Erythroblast (primary cell): ENCODE measurements at regions not wholly inside any gene's neighbourhood (a gene's known extent, or its start where the extent isn't known, plus 50 kb on each side); places are given as distances from the start of the nearest gene placed in this dataset.

Experiments used
- GATA1 ChIP-seq: IDR thresholded peaks from 2 replicates; pipeline ENCODE4 v1.6.1; 2011; ENCODE audit warnings: low read depth, mild to moderate bottlenecking, control low read depth, low read length, moderate library complexity
- POLR2A ChIP-seq: IDR thresholded peaks from 2 replicates; pipeline ENCODE4 v1.6.1; 2011; ENCODE audit warnings: mild to moderate bottlenecking, low read length

DNA sequence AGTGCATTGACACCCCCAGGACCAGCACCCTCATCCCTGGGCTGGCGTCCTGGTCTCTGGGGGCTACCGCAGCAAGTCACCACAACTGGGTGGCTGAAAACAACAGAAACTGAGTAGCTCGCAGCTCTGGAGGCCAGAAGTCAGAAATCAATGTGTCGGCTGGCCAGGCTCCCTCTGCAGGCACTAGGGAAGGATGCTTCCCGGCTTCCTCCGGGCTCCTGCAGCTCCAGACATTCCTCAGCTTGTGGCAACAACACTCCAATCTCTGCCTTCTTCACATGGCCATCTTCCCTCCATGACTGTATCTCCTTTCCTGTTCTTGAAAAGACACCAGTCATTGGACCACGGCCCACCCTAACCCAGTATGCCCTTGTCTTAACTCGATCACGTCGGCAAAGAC, 224.2 kb downstream of the NPHP4 start:
- TF ChIP-seq POLR2A = no peak
- no peak for TF ChIP-seq GATA1
